GM21529 (cell line): ENCODE measurements at regions not wholly inside any gene's neighbourhood (a gene's known extent, or its start where the extent isn't known, plus 50 kb on each side); places are given as distances from the start of the nearest gene placed in this dataset.

Experiments used
- ATAC-seq: cut with Tn5 transposase; IDR thresholded peaks from one replicate; pipeline ENCODE4 v1.9.1; 2021; ENCODE audit not compliant: unreplicated experiment

GRCh38 chr13:29909975-29910674 lies 59.7 kb upstream of the UBL3 start:
- no peak for ATAC-seq

- no peak for ATAC-seq
Measured at GRCh38 chr13:29909081-29909730, 58.8 kb upstream of the UBL3 start.

GRCh38 chr13:29908416-29909080 lies 58.1 kb upstream of the UBL3 start:
- no peak for ATAC-seq

- no peak for ATAC-seq
Measured at GRCh38 chr13:29907670-29908069, 57.3 kb upstream of the UBL3 start.

- ATAC-seq, result no peak
Measured at GRCh38 chr13:29906432-29907011, 56.1 kb upstream of the UBL3 start.

GRCh38 chr13:29905845-29906244 lies 55.4 kb upstream of the UBL3 start:
- ATAC-seq, result no peak

- ATAC-seq, result no peak
Measured at GRCh38 chr13:29903996-29904395, 53.6 kb upstream of the UBL3 start.

GRCh38 chr13:29903543-29903942 lies 53.1 kb upstream of the UBL3 start:
- ATAC-seq, result no peak

- ATAC-seq, result no peak
Measured at GRCh38 chr13:29902632-29903305, 52.4 kb upstream of the UBL3 start.

GRCh38 chr13:29901710-29902631 lies 51.6 kb upstream of the UBL3 start:
- ATAC-seq, result no peak
